HEK293T (cell line): ENCODE measurements at regions not wholly inside any gene's neighbourhood (a gene's known extent, or its start where the extent isn't known, plus 50 kb on each side); places are given as distances from the start of the nearest gene placed in this dataset.

Source experiments
- BHLHE40 ChIP-seq: fragments of 450-650 bp; IDR thresholded peaks from 2 replicates; pipeline ENCODE4 v1.6.1; 2016; ENCODE audit warnings: mild to moderate bottlenecking, moderate library complexity, borderline replicate concordance
- CTBP1 ChIP-seq: fragments of 450-650 bp; IDR thresholded peaks from 2 replicates; pipeline ENCODE4 v1.6.1; 2016; ENCODE audit warnings: borderline replicate concordance
- FOXK2 ChIP-seq: fragments of 450-650 bp; IDR thresholded peaks from 2 replicates; pipeline ENCODE4 v1.6.1; 2016; ENCODE audit warnings: mild to moderate bottlenecking
- FOXM1 ChIP-seq: fragments of 450-650 bp; IDR thresholded peaks from 2 replicates; pipeline ENCODE4 v1.6.1; 2017; ENCODE audit warnings: mild to moderate bottlenecking, borderline replicate concordance
- NFRKB ChIP-seq: fragments of 450-650 bp; IDR thresholded peaks from 2 replicates; pipeline ENCODE4 v1.6.1; 2016; ENCODE audit warnings: mild to moderate bottlenecking, moderate library complexity
- SUZ12 ChIP-seq: fragments of 450-650 bp; IDR thresholded peaks from 2 replicates; pipeline ENCODE4 v1.6.1; 2016; ENCODE audit warnings: mild to moderate bottlenecking
- TARDBP ChIP-seq: fragments of 450-650 bp; IDR thresholded peaks from 2 replicates; pipeline ENCODE4 v1.6.1; 2016

DNA sequence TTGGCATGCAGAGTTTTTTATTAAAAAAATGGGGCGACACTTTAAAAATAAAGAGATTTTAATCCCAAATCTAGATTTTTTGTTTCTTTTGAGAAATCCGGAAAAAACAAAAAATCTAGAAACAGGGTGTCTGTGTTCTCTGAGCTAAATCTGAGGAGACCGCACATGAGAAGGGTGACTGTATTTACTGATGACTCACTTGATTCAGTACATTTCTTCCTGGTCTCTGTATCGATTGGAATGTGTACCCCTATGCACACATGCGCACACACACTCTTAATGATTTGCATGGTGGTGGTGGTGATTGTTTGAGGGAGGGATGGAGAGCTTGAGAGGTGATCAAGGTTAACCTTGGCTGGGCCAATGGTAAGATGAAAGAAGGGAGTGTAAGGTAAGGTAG lies 443.1 kb upstream of the THRB start:
- no peak for TF ChIP-seq TARDBP
- TF ChIP-seq NFRKB = no peak
- TF ChIP-seq FOXK2 = no peak
- TF ChIP-seq BHLHE40 = no peak
- no peak for TF ChIP-seq FOXM1
- TF ChIP-seq SUZ12 = no peak
- TF ChIP-seq CTBP1 = no peak
